GM12878 (cell line): ENCODE measurements at regions not wholly inside any gene's neighbourhood (a gene's known extent, or its start where the extent isn't known, plus 50 kb on each side); places are given as distances from the start of the nearest gene placed in this dataset.

Source experiments
- ATAC-seq: fragments of 200-7000 bp; cut with Tn5 transposase; 3 replicates; pipeline ENCODE4 v1.9.1; 2020; ENCODE audit warnings: mild to moderate bottlenecking, moderate library complexity
- BruUV-seq: library from RNA; stranded (reverse); fragments of 400-500 nt; replicated peaks from 2 replicates; lab custom pipeline; 2021; lab: Mats Ljungman, UMichigan
- CTCF ChIA-PET: fragments of 300-600 bp; sonication (Branson Sonifier 250); formaldehyde crosslinking; extraction: SDS; loops from one replicate; lab custom pipeline; 2021; ENCODE audit warnings: inconsistent platforms; lab: Yijun Ruan, JAX
- POLR2A ChIA-PET: fragments of 350-600 bp; formaldehyde crosslinking; extraction: SDS; loops from one replicate; lab custom pipeline; 2021; ENCODE audit warnings: inconsistent platforms; lab: Charles Lee
- RAD21 ChIA-PET: fragments of 300-600 bp; sonication (Branson Sonifier 250); formaldehyde crosslinking; loops from one replicate; lab custom pipeline; 2023; ENCODE audit warnings: antibody characterized with exemption; ENCODE audit not compliant: unreplicated experiment; lab: Charles Lee
- SMC1A ChIA-PET: fragments of 300-600 bp; sonication (Branson Sonifier 250); formaldehyde crosslinking; loops from one replicate; lab custom pipeline; 2023; ENCODE audit not compliant: unreplicated experiment, uncharacterized antibody; lab: Charles Lee
- DNase-seq: peaks from one replicate; pipeline ENCODE4 v3.0.0-alpha.2; 2011; ENCODE audit warnings: low read depth, low spot score
- FAIRE-seq: peaks from 3 replicates; lab custom pipeline; 2011; peaks lifted over from hg19 to GRCh38; lab: Jason Lieb, UNC
- H2AFZ ChIP-seq: 2 replicates; pipeline ENCODE4 v1.6.0; 2011; ENCODE audit warnings: low read depth, low read length, control low read depth; ENCODE audit not compliant: control insufficient read depth
- H3K27ac ChIP-seq: 2 replicates; pipeline ENCODE4 v1.5.1; 2011; ENCODE audit warnings: control low read depth; ENCODE audit not compliant: control insufficient read depth, insufficient read depth
- H3K27me3 ChIP-seq, 2 experiments: replicated peaks in 1 of 2; 2 replicates each; pipeline versions ENCODE4 v1.6.0 to v1.6.1; 2011; ENCODE audit warnings: low read length in 1 of 2; ENCODE audit not compliant: control insufficient read depth in 2 of 2, insufficient read depth in 2 of 2
- H3K36me3 ChIP-seq, 2 experiments: 2 replicates each; pipeline ENCODE4 v1.5.1; 2011; ENCODE audit warnings: low read length in 1 of 2; ENCODE audit not compliant: control insufficient read depth in 2 of 2, insufficient read depth in 2 of 2
- H3K4me1 ChIP-seq: 2 replicates; pipeline ENCODE4 v1.6.1; 2011; ENCODE audit warnings: mild to moderate bottlenecking, low read length, moderate library complexity, mixed read lengths; ENCODE audit not compliant: control insufficient read depth, insufficient read depth
- H3K4me2 ChIP-seq: 2 replicates; pipeline ENCODE4 v1.6.0; 2011; ENCODE audit warnings: control low read depth; ENCODE audit not compliant: control insufficient read depth, insufficient read depth
- H3K4me3 ChIP-seq: fragments of 200-600 bp; sonication (generic); 2 replicates; pipeline ENCODE4 v1.5.1; 2016
- H3K79me2 ChIP-seq: 2 replicates; pipeline ENCODE4 v1.6.0; 2011; ENCODE audit warnings: low read length; ENCODE audit not compliant: control insufficient read depth, insufficient read depth
- H3K9ac ChIP-seq: 2 replicates; pipeline ENCODE4 v1.8.0; 2011; ENCODE audit warnings: low read length, control low read depth, mixed read lengths; ENCODE audit not compliant: control insufficient read depth, insufficient read depth
- H3K9me3 ChIP-seq: replicated peaks from 3 replicates; pipeline ENCODE4 v1.5.1; 2011; ENCODE audit warnings: mild to moderate bottlenecking, low read length; ENCODE audit not compliant: control insufficient read depth, insufficient read depth
- H4K20me1 ChIP-seq: 2 replicates; pipeline ENCODE4 v1.6.0; 2011; ENCODE audit not compliant: control insufficient read depth, insufficient read depth
- CBX5 ChIP-seq: sonication (generic); IDR thresholded peaks from 2 replicates; pipeline ENCODE4 v1.6.1; 2016; ENCODE audit warnings: low read depth, moderate library complexity, mild to moderate bottlenecking, inconsistent platforms
- EGR1 ChIP-seq, 2 experiments: IDR thresholded peaks; 1 replicate in 1 of 2; 2 replicates in 1 of 2; pipeline ENCODE4 v1.6.1; 2011 to 2012; ENCODE audit warnings: low read depth in 2 of 2, low read length in 2 of 2, borderline replicate concordance in 1 of 2, mild to moderate bottlenecking in 1 of 2, moderate library complexity in 1 of 2
- MYB ChIP-seq: fragments of 150-350 bp; IDR thresholded peaks from 2 replicates; pipeline ENCODE4 v1.6.1; 2014; ENCODE audit warnings: mild to moderate bottlenecking, low read depth, low read length, borderline replicate concordance
- NFIC ChIP-seq: IDR thresholded peaks from 2 replicates; pipeline ENCODE4 v1.6.1; 2012; ENCODE audit warnings: low read depth, mild to moderate bottlenecking, inconsistent platforms, low read length, moderate library complexity
- WGBS: methylation state at CpG from one replicate; pipeline ENCODE4 v1.1.6; 2016; ENCODE audit warnings: low lambda C conversion rate; ENCODE audit not compliant: insufficient replicate concordance, insufficient coverage; ENCODE audit errors: missing lambda C conversion rate; 5-methylcytosine and 5-hydroxymethylcytosine counted together
- in situ Hi-C: fragments of 300-500 bp; cut with MboI; formaldehyde crosslinking; loops from 9 replicates; pipeline ENCODE4 v1.14.3; 2018; ENCODE audit warnings: mixed read lengths
- intact Hi-C: fragments of 100-400 bp; cut with micrococcal nuclease; formaldehyde crosslinking; loops from one replicate; pipeline ENCODE4 v1.14.2; 2022; ENCODE audit not compliant: unreplicated experiment
- TF ChIP-seq, protein P1 (sequence below): fragments of 450-650 bp; IDR thresholded peaks from 2 replicates; pipeline ENCODE4 v1.6.1; 2018; ENCODE audit warnings: mild to moderate bottlenecking, low read depth, moderate library complexity; ENCODE audit not compliant: partially characterized antibody

DNA sequence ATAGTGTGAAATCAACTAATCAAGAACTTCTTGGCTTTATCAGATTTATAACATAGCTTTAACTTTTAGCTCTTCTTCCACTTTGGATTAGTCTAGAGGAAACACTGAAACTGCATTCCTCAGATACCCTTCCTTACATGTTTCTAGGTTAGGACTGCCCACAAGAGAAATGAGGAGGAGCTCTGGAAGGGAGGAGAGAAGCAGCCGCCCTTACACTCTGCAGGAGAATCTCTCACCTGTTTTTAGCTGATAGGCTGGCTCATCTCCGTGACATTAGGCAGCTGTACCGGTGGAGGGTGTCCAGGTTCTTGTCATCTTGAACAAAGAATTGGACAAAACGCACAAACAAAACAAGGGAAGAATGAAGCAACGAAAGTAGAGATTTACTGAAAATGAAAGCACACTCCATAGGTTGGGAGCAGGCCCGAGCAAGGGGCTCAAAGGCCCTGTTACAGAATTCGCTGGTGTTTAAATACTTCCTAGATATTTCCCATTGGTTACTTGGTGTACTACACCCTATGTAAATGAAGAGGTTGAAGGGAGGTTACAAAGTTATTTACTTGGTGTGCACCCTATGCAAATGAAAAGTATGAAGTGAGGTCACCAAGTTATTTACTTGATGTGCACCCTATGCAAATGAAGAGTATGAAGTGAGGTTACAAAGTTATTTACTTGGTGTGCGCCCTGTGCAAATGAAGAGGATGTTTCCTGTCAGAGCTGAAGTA lies 524.9 kb upstream of the CHRM3 start:
- H4K20me1 ChIP-seq = no peaks in the 10 kb centered on the region
- no peaks in the 10 kb centered on the region for H3K79me2 ChIP-seq
- RAD21 ChIA-PET = no interaction called here
- H3K4me1 ChIP-seq = no peaks in the 10 kb centered on the region
- WGBS = 0% methylated on average over 8 of the region's 8 CpGs
- no peak overlapping the region for H3K9ac ChIP-seq
- no peak overlapping the region for H3K27ac ChIP-seq
- no peak for FAIRE-seq
- CTCF ChIA-PET = no interaction called here
- POLR2A ChIA-PET = no interaction called here
- H3K4me3 ChIP-seq = no peak overlapping the region
- in situ Hi-C loops (no loop called here), intact Hi-C loops (no loop called here)
- no peaks in the 10 kb centered on the region for H3K27me3 ChIP-seq
- H3K9me3 ChIP-seq = no peaks in the 10 kb centered on the region
- no peak overlapping the region for H2AFZ ChIP-seq
- H3K36me3 ChIP-seq = no peaks in the 10 kb centered on the region
- no peak for DNase-seq
- BruUV-seq = no TSS peak
- SMC1A ChIA-PET = interaction anchor here (0.7 kb wide), 1 partner anchor 16 kb away, joined by 3 read pairs; no protein-coding TSS in a partner anchor
- TF ChIP-seq EGR1 (IDR thresholded peaks at IDR 0.05; ENCODE audit: borderline replicate concordance in 1 of 2, low read depth in 2 of 2, low read length in 2 of 2) = no peak
- no peak for TF ChIP-seq MYB
- TF ChIP-seq CBX5 = no peak
- TF ChIP-seq, protein P1, sequence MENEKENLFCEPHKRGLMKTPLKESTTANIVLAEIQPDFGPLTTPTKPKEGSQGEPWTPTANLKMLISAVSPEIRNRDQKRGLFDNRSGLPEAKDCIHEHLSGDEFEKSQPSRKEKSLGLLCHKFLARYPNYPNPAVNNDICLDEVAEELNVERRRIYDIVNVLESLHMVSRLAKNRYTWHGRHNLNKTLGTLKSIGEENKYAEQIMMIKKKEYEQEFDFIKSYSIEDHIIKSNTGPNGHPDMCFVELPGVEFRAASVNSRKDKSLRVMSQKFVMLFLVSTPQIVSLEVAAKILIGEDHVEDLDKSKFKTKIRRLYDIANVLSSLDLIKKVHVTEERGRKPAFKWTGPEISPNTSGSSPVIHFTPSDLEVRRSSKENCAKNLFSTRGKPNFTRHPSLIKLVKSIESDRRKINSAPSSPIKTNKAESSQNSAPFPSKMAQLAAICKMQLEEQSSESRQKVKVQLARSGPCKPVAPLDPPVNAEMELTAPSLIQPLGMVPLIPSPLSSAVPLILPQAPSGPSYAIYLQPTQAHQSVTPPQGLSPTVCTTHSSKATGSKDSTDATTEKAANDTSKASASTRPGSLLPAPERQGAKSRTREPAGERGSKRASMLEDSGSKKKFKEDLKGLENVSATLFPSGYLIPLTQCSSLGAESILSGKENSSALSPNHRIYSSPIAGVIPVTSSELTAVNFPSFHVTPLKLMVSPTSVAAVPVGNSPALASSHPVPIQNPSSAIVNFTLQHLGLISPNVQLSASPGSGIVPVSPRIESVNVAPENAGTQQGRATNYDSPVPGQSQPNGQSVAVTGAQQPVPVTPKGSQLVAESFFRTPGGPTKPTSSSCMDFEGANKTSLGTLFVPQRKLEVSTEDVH = no peak
- TF ChIP-seq NFIC = no peak
- H3K4me2 ChIP-seq = no peak overlapping the region
- ATAC-seq = peak; percentile 49
